HG02938 (cell line): ENCODE measurements at regions not wholly inside any gene's neighbourhood (a gene's known extent, or its start where the extent isn't known, plus 50 kb on each side); places are given as distances from the start of the nearest gene placed in this dataset.

ENCODE experiments used
- ATAC-seq: cut with Tn5 transposase; IDR thresholded peaks from one replicate; pipeline ENCODE4 v1.9.1; 2021; ENCODE audit warnings: mild to moderate bottlenecking, moderate library complexity; ENCODE audit not compliant: unreplicated experiment

GRCh38 chr2:84290537-84290936 is 168.5 kb downstream of the SUCLG1 start:
- no peak for ATAC-seq

DNA sequence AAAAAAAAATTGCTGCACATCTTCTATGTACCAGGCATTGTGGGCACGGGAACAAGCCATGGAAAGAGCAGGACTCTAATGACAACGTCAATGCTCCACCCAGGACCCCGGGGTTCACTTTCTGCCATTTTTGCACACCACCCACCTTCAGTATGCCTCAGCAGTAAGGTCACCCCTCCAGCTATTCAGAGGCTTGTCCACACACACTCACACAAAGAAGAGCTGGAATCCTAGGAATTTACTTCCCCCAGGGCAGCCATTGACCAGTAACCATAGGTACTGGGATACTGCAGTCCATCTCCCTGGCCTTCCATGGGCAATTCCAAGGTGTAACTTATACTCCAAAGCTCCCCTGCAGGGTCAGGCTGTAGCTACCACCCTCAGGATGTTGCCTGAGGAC is 170.8 kb downstream of the SUCLG1 start:
- ATAC-seq: no peak

- no peak for ATAC-seq
Observed at GRCh38 chr2:84286878-84287277, 172.2 kb downstream of the SUCLG1 start.

- ATAC-seq: no peak
Observed at GRCh38 chr2:84285056-84285747, 173.9 kb downstream of the SUCLG1 start.

DNA sequence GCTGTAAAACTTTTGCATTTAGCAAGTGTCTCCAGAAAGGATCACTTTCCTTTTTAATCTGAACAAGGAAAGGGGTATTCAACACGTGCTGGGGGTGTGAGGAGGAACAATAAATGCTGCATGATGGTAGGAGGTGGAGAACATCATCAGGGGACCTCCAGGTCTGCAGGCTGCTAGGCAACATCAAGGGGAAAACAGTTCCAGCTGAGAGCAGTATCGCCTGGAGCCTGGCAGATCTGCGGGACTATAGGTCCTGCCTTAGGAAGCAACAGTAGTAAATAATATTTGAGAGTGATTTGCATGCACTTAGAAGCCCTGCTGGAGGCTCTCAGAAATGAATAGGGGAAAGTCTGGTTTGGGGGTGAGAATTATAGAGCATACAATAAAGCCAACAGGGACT is 175.6 kb downstream of the SUCLG1 start:
- ATAC-seq: no peak

DNA sequence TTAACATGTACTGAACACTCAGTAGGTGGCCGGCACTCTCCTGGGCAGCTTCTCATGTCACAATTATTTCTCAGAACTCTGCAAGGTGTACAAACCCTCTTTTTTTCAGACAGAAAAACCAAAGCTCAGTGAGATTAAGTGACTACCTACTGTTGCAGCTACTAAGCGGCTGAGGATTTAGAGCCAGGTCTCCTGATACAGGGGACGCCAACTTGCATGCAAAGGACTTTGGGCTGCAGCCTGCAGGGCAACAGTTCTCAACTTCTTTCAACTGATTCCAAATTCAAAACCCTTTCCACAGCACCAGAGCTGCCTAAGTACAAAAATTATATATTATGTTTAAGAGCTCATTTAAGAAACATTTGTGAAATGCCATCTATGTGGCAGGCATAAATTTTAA is 177.6 kb downstream of the SUCLG1 start:
- ATAC-seq: no peak

GRCh38 chr2:84280873-84281272 is 178.2 kb downstream of the SUCLG1 start:
- no peak for ATAC-seq

DNA sequence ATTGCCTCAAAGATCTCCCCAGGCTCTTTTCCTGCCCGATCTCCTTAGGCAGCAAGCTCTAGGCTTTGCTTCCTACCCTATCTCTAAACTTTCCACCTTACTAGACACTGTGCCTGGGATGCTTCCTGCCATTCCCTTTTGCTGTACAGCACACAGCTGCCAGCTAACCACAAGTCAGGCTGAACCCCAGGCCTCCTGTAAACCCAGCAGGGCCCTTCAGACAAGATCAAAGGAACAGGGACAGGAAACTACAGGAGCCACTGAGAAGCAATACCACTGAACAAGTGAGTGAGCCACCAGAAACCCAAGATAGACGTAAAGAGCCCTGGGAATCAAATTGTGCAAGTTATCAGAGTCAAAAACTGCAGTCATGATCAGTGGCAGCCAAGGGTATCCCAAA is 180.7 kb downstream of the SUCLG1 start:
- ATAC-seq: no peak

- no peak for ATAC-seq
Observed at GRCh38 chr2:84276590-84277255, 182.4 kb downstream of the SUCLG1 start.

DNA sequence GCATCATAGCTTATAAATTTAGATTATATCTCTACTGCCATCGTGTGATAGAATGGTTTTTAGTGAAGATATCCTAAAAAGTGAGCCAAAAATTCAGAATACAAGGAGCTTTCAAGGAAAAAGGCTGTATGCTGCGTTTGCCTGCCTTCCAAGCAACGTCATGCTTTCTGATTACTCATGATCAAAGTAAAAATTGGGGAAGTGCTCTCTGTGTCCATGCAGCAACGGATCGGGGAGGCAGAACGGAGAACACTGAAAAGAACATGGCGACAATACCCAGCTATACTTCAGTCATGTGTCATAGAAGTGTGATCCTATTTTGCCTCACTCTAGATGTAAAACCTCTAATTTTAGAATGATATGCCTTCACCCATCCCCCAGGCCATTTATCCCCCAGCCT is 185.7 kb downstream of the SUCLG1 start:
- no peak for ATAC-seq

DNA sequence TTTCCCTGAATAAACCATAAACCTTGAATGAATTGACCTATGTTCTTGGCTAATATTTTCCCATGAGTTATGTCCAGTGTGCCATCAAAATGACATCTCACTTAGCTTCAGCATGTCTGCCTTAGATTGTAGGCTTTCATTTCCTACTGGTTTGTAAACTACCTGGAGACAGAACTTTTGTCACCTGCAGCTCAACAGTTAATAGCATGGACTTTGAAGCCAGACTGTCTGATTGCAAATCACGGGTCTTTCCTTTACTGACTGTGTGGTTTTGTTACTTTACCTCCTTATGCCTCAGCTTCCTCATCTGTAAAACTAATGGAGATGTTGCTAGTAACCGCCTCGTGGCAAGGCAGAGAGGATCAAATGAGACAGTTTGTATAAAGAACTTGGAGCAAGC is 187.1 kb downstream of the SUCLG1 start:
- ATAC-seq: no peak

DNA sequence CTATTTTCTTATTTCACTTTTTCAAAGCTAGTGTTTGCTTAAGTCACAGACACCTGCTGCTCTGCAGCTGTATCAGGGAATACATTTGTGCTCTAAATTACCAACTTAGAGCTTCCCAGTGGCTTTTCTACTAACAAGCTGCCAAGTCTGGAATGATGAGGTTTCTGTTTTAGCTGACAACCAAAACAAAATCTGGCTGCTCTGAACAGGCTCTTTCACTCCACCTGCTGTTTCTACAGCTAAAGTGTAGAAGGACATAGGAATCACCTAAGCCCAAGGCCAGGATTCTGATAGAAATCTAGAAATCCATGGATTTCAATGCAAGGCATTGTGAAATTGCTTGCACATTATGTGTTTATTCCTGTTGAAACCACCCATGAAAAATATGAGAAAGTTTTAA is 201.2 kb downstream of the SUCLG1 start:
- ATAC-seq: no peak

- ATAC-seq: no peak
Observed at GRCh38 chr2:84251651-84252302, 207.3 kb downstream of the SUCLG1 start.

DNA sequence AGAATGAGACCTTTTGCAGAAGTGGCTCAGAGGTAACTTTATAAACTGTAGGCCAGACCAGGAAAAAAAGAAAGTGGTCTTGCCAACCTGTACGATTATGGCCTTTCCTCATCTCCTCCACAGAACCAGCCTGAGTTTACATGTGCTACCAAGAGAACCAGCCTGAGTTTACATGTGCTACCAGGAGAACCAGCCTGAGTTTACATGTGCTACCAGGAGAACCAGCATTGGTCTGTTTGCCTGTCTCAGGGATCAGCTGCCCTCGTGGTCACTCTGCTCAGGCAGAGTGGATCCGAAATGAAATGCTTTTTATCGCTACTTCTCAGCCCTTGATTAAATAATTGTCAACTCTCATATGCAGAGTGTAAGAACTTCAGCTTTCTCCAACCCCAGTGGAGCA is 209.9 kb downstream of the SUCLG1 start:
- no peak for ATAC-seq

DNA sequence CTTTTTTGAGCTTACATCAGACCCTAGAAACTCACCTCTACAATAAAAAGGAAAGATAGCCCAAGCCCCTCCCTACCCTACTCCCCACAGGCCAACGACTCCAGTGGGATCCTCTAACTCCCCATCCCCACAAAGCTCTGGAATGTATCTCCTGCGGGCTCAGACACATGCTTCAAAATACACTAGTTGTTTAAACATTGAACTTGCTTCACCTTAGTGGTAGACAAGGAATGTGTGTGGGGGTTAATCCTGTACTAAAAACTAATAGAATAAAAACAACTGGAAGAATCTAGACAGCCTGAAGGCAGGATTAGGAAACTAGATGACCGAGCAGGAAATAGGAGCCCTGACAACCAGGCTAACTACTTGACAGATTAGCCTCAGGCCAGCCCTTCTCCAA is 211.5 kb downstream of the SUCLG1 start:
- no peak for ATAC-seq

DNA sequence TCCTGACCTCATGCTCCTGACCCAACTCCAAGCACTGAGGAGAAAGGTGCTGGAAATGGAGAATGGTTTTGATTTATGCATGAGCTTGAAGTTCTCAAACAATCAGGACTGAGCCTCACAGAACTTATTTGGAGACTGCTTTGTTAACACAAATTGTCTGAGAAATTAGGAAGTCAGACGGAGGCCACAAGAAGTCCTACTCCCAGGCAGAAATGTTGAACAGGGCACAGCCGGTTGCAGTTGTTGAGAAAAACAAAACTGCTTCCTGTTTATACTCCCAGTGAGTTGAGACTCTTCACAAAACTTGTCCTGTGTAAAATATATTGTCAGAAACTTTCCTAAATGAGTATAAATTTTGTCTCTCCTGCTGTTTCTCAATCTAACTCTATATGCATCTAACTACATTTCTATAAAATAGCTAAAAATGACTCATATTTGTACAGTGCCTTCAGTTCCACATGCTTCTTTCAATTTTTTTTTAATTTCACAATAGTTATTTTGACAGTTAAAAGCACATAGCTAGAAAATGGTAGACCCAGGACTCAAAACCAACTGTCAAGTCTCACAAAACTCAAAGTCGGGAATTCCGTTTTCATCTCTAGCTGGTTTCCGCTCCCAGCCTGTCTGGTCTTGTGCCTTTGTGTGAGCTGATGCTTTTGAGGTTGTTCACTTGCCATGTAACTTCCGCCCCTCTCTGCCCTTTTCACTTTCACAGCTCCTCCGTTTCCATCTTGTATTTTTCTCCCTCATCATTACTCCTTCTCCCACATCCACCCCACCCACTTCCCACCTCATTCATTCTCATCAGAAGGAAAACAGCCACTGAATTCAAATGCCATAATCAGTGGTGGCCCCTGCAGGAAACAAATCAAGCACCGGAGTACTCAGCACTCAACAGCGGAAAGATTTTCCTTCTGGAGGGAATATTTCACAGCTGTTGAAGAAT is 215.0 kb downstream of the SUCLG1 start:
- ATAC-seq: no peak

DNA sequence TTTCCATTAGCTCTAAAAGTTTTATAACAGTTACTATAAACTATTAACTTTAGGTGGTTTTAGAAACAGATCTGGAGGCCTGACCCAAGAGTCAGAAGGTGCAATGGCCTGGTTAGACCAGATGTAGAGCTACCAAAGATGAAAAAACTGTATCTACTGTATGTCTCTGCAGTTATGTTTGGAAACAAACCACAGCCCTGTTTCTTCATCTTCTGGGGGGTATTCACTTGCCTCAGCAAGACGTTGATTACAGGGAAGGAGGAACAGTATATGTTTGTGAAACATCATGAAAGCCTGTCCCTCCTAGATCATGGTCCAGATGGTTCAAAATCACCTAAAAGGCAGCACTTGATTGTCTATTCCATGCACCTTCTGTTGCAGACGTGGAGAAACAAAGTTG is 220.2 kb downstream of the SUCLG1 start:
- ATAC-seq: no peak

GRCh38 chr2:84236288-84236687 is 222.8 kb downstream of the SUCLG1 start:
- ATAC-seq: no peak

DNA sequence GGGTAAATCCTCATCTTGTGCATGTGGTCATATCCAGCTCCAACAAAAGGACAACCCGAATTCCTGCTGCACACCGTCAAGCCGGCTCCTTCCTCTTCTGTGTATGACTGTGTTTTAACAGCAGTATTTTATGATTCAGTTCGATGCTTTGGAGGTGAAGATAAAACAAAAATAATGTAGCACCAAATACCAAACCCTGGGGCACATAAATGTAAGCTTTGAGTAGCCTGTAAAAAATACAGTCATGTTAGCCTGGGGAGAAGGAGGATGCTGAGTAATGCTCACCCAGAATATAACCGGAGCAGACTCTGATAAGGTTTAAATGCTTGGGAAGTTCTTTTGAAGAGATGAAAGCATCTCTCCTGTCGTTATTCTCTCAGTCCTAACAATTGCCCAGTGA is 225.0 kb downstream of the SUCLG1 start:
- ATAC-seq: no peak

DNA sequence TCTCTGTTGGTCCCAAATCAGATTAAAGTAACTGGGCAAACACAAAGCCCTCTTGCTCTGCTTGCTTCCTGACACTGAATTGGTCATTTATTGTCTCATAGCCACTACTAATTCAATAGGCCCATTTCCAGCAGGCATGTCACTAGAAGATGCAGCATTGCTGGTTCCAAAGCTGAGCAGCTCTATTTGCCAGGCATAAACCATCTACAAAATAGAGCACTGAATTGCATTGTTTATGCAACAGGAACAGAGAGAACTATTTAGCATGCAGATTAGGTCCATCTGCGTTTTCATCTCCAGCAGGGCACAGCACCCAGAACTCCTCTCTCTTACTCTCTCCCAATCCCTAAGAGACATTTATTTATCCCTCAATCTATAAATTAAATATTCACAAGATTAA is 227.6 kb downstream of the SUCLG1 start:
- ATAC-seq: no peak

DNA sequence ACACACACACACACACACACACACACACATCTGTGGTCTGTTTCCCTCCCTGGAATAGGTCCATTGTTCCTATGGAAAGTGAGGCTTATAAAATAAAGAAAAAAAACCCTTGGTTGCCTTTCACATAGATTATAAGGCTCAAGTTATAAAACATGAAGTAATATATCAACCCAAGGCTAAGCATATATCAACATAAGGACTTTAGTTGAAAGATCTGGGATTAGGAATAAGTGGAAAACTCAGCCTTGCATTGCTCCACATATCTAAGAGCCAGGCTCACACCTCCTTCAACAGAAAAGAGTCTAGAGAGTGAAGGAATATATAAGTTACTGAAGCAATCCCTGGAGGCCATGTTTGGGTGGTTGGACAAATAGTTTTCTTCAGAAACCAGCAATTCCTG is 235.0 kb downstream of the SUCLG1 start:
- no peak for ATAC-seq
